ENCODE measurements at regions not wholly inside any gene's neighbourhood (a gene's known extent, or its start where the extent isn't known, plus 50 kb on each side); places are given as distances from the start of the nearest gene placed in this dataset.
"Not testable (repeated sequence)": the region's sequence is repeated elsewhere in the genome, so short reads cannot be mapped to it uniquely, and the experiment has no call there.

DNA sequence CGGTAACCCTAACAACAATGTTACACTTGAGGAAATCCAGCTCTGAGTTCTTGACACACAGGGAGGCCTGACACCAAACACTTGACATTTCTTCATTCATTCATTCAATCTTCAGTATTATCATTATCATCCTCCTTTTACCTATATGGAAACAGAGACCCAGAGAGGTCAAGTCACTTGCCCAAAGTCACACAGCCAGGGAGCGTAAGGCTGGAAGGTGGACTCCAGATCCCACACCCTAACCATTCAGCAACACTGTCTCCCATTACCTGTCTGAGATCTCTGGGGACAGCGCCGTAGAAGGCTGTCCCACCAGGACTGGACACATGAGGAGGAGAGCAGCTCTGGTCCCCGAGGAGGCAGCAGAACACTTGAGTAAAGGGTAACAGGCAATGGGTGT lies 101.4 kb downstream of the SYF2 start:
- DNase-seq: no peak

DNA sequence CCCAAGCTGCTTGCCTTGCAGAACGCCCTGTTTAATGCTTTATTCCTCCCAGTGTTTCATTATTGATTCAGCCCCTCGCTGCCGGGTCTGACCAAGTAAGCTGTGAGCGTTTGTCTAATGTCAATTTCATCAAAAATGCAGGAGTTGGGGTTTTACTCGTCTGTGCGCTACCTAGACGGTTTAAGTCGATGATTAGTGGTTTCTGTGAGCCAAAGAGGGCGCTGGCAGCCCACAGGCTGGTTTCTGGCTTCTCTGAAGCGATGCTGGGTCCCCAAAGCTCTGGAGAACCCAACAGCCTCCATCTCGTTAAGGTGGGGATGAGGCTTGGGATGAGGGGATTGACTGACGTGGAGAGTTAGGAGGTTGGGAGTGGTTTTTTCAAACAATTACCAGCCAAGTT lies 102.9 kb downstream of the SYF2 start:
- DNase-seq: no peak

DNA sequence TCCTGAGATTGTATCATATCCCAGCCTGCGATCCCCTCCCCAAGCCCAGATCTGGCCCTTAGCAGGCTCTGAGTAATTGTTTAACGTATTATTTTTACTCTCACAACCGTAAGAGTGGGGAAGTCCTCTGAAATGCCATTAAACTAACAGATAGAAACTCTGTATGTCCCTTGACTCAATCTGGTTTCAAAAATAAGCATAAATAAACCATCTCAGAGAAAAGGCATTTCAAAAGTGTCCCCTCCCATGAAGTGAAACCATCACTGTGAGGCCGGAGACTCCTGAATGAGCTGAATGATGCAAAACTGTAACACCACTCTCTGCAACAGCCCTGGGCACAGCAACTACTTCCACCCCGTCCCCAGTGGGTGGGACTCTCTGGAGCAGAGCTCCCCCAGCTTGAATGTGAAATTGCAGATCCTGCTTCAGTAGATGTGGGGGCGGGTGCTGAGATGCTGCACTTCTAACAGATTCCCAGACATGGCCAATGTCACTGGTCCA lies 104.1 kb downstream of the SYF2 start:
- no peak for DNase-seq

DNA sequence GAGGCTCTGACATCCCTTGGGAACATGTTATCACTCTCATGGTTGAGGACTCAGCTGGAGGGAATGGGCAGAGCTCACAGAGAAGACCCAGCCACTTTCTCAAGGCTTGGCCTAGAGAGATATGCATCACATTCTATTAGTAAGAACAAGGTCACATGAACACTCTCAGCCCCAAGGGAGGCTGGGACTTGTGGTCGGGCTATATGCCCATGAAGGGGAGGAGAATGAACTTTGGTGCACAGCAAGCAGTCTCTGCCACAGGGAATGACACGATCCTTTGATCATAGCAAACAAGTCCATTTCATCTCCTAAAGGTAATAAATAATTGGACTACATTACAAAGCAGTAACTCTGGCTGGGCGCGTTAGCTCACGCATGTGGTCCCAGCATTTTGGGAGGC lies 105.7 kb downstream of the SYF2 start:
- DNase-seq: no peak

DNA sequence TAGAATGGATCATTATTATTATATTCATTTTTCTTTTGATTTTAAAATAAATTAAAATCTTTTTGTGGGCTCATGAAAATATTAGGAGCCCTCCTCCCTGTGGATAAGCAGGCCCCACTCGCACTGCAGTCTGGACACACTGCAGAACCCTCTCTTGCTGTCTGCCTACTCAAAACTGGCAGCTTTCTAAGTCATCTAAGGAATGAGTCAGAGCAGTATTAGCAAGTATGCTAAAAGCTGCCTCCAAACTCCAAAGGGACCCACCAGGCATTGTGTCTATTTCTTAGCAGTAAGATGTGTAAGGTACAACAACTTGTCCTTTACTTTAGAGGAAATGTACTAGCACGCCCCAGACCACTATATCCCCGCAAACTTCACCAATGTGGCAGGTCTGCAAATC lies 108.8 kb downstream of the SYF2 start:
- no peak for DNase-seq

DNA sequence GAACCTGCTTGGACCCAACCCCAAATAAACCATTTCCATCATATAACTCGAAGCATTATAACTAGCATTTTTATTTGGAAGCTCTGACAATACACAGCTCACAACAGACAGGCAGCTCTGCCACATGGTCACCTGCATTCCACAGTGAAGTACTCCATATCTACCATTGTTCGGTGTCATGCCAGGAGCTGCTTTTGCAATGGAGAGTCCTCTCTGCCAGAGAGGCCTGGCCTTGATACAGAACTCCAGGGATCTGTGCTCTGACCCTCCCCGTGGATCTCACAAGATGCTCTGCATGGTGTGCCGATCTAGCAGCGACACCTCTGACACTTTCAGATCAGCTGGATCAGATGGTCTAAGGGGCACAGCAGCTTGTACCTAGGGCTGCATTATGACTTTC lies 109.6 kb downstream of the SYF2 start:
- no peak for DNase-seq

DNA sequence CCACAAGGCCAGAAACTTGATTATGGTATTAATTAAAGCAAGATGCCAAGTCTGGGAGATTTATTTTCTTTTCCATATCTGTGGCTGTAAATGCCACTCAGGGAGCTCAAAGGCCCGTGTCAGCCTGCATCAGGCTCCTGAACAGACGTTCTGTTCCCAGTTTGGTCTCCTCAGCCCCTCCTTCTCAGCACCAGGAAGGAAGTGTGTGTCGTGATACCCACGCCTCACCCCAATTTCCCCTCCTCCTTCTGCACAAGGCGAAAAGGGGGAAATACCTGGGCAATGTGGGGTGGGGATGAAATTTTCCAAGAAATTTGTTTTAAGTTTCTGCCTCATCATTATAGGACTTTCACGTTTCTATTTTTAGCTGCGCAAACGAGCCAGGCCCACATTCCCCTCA lies 112.0 kb downstream of the SYF2 start:
- no peak for DNase-seq

DNA sequence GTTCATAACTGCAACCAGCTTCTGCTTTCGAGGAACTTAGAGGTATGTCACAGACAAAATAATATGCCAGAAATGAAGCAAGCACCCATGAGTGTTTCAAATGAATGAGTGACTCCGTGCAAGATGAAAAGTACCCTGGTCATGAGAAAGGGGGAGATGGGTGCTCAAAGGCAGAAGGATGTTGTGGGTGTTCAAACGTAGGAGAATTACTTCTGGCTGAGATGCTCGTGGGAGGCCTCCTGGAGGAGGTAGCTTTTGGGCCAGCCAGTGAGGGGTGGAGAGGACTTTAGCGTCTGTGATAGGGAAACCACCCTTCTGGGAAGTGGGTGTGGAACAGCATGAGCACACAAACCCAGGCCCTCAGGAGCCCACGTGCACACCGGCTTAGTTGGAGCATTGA lies 113.8 kb downstream of the SYF2 start:
- DNase-seq: no peak

DNA sequence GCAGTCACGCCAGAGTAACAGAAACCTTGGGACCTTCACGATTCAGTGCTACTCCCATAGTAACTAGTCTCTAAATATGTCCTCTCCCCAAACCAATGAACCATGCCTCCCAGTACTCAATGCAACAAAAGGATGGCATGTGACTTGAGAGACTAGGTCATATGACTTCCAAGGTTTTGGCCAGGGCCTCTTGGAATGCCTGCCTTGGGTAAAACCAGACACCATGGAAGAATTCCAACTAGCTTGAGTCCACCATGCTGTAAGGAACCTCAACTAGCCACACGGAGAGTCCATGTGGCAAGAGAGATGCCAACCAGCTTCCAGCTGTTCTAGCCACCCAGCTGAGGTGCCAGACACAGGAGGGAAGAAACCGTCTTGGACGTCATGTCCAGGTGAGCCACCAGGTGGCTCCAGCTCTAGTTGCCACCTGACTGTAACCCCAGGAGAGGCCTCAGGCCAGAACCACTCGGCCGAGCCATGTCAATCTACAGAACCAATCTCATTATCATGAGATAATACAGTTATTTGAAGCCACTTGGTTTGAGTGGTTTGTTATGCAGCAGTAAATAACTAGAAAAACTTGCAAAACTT lies 115.0 kb downstream of the SYF2 start:
- DNase-seq: no peak

DNA sequence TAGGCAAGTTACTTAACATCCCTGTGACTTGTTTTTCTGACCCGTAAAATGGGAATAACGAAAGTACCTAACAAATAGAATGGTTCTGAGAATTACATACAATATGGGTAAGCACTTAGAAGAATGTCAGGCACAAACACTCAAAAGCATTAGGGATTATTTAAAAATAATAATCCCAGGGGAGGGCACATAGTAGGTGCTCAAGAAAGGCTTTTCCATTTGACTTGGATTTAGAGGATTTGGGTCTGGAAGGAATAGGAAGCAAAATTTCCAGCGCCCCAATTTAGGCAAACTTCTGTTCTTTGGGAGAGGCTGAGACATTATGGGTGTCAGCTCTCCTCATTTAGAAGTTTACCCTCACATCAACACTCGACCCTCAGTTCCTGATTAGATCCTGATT lies 115.5 kb downstream of the SYF2 start:
- DNase-seq: no peak

DNA sequence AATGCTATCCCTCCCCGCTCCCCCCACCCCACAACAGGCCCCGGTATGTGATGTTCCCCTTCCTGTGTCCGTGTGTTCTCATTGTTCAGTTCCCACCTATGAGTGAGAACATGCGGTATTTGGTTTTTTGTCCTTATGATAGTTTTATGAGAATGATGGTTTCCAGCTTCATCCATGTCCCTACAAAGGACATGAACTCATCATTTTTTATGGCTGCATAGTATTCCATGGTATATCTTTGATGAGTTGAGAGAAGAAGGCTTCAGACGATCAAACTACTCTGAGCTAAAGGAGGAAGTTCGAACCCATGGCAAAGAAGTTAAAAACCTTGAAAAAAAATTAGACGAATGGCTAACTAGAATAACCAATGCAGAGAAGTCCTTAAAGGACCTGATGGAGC lies 116.2 kb downstream of the SYF2 start:
- not testable (repeated sequence) for DNase-seq

DNA sequence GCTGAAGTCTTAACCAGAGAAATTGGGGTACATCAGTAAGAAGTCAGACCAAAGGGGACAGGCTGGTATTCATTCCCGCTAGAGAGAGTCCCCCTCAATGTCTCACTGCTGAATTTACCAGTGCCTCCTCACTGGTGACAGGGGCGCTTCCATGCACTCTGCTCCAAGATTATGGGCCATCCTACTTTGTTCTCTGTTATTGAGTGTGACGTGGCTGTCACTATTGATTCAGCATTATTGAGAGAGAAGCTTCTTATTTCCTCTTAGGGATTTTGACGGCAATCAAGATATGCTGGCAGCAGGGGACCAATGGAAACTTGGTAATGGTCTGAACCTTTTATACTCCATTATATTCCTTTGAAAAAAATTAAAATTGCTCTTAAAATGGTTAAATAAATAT lies 118.6 kb downstream of the SYF2 start:
- DNase-seq: no peak

DNA sequence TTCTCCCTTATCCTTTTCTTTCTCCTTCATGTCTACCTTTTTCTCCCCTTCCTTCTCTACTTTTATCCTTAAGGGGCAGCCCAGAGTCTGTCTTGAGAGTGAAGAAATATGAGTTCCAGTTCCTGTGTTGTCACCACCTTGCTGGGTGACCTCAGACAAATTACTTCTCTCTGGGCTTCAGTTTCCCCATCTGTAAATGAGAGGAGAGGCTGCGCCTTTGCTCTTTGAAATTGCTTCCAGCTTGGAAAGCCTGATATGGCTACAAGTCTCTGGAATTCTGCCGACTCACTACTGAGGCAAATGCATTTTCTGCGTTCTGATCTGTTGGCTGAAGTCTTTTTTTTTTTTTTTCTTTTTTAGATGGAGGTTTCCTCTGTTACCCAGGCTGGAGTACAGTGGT lies 119.2 kb downstream of the SYF2 start:
- no peak for DNase-seq

DNA sequence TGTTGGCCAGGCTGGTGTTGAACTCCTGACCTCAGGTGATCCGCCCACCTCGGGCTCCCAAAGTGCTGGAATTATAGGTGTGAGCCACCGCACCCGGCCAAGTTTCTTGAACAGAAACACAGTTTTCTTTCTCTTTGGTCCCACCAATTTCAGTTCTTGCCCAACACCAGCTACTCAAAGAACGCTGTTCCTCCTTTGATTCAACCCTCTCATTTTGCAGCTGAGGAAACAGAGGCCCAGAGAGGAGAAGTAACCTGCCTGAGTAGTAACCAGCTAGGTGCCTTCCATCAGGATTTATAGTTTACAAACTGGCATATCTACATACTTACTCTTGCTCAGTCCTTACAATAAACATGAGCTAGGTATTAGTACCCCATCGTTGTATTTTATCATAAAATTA lies 119.9 kb downstream of the SYF2 start:
- DNase-seq: no peak

DNA sequence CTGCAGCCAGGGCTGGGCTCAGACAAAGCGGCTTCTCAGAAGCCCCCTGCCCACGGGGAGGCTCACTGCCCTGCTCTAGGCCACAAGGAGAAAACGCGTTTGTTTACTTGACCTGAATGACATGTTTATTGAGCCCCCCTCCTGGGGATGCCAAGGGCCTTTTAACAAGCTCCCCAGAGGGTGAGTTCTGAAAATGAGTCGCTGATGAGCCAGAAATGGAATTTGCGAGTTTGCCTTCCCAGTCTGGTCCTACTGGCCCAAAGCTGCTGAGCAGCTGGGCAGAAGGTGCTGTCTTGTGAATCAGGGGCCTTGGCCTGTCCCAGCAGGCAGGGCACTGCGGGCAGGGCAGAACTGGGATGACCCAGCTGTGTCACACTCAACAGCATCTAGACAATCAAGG lies 120.6 kb downstream of the SYF2 start:
- DNase-seq: no peak

DNA sequence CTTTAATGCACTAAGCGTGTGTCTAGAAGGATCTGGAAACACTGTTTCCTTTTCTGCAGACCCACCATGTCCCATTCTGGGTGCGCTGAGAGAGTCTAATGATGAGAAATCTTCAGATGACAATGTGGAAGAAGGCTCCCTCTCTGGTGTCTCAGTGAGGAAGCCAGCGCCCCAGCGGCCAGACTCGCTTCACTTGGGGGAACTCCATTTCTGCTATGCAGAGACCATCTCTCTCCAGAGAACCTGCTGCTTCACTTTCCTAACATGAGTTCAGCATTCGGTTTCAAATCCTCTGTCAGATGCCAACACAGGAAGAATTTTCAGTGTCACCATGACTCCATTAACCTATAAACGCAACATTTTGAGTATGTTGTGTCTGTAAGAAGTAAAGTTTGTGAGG lies 121.8 kb downstream of the SYF2 start:
- DNase-seq: no peak

DNA sequence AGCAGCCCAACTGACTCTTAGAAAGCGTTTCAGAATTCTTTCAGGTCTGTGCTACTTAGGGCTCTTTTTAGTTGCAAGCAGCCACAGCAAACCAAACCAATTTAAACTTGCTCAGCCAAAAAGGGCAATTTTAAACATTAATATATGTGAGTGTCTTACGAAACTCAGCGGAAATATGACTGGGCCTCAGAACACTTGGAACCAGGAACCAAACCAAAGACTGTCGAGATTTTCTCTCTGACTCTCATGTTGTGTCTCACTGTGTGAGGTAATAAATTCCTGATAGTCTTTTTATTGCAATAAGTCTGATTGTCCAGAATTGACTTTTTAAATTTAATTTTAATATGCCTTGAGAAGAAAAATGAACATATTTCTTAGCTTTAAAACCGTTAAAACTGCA lies 122.3 kb downstream of the SYF2 start:
- no peak for DNase-seq

DNA sequence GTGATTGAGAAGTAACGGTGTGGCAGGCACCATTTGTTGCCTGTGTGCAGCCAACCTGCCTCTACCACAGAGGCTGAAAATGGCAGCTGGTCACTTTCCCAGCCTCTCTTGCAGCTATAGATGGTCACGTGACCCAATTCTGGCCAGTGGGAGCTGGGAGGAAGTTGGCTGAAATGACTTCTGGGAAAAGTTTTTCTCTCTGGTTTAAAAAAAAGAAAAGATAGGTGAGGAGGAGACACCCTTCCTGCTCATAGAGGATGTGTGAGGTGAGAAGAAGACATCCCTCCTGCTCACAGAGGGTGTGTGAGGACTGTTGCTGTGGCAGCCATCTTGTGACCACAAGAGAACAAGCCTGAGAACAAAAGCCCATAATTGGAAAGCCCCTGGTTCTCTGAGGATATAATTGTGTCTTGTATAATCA lies 122.8 kb downstream of the SYF2 start:
- DNase-seq: no peak

DNA sequence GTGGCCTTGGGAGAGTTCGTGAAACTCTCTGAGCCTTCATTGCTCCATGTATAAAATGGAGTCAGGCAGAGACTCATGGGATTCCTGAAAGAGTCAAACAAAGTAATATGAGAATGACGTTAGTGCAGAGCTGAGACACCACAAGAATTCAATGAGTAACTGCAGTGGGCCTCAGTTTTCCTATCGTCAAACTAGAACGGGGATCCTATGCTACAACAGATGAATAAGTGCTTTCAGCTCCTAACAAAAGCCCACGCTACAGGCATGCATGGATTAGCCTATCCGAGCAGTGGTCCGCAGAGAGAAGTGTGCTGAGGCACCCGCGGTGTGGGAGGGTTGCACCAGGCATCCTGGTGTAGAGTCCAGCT lies 124.7 kb downstream of the SYF2 start:
- DNase-seq: no peak

DNA sequence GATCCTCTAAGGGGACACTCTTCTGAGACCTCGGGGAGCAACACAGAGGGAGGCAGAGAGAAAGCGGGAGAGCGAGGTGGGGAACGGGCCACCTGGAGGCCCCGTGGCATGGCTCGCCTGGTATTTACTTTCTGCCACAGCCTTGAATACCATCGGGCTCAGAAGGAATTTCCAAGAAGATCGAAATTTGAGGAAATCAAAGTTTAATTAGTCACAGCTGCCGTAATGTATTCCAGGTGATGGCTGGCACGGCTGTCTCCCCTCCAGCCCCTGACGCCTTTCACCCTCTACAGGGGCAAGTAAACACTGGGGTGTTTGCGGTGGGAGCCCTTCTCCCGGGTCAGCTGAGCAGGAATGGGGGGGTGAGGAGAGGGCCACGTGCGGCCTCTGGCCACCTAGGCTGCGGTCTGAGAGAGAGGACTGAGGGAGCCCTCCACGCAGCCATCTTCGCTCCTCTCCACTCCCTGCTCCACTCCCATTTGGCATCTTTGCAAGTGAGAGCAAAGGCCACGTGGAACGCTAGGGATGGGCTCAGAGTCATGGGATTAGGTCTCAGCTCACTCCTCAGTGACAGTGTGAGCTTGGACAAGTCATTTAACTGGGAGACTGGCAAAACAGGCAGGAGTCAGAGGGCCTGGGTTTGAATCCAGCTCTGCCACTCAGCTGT lies 125.2 kb downstream of the SYF2 start:
- no peak for DNase-seq

DNA sequence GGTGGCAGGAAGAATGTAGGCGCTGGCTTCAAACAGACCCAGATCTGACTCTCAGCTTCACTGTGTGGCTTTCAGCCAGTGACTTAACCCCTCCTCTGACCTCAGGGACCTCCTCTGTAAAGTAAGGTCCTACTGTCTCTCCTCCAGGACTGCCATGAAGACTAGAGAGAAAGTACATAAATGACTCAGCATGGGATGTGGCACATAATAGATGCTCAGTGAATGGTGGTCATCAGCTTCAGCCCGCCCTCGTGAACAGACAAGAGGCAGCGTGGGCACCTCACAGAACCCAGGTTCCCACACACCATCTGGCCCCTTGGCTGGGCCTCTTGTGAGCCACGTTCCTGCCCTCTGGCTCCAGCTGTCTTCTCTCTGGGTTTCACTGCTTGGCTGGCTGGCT lies 126.0 kb downstream of the SYF2 start:
- DNase-seq: no peak

DNA sequence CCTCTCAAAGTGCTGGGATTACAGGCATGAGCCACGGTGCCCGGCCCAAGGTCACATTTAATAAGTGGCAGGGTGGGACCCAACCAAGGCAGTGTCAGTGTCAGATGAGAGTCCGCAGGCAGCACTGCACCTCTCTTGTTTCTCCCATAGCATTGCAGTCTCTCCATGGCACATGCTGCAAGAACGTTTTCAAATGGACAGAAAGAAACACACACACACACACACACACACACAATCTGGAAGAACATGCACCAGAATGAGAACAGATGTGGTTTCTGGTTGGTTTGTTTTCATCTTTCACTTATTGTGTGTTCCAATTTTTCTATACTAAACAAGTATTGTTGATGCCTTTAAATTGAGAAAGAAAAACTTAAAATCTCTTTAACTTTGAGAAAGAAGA lies 126.5 kb downstream of the SYF2 start:
- no peak for DNase-seq

DNA sequence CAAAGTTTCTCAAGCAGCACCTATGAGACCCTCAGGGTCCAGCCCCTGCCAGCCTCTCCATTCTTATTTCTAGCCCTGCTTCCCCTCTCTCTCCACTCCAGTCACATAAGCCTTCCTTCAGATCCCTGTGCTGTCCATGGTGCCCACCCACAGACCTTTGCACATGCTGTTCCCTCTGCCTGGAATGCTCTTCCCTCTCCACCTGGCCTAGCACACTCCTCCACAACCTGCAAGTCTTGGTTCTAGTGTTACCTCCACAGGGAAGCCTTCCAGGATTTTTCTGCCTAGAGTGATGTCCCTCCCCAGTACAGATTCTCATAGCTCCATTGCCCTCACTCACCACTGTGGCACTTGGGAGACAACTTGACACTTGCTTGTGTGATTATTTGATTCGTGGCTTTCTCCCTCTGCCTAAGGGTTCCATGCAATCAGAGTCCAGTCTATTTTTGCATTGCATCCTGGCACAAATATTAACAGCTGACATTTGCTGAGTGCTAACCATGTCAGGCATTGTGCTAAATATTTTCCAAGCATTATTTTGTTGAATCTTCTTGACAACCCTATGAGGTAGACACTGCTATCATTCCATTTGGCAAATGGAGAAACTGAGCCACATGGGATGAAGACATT lies 127.3 kb downstream of the SYF2 start:
- no peak for DNase-seq

DNA sequence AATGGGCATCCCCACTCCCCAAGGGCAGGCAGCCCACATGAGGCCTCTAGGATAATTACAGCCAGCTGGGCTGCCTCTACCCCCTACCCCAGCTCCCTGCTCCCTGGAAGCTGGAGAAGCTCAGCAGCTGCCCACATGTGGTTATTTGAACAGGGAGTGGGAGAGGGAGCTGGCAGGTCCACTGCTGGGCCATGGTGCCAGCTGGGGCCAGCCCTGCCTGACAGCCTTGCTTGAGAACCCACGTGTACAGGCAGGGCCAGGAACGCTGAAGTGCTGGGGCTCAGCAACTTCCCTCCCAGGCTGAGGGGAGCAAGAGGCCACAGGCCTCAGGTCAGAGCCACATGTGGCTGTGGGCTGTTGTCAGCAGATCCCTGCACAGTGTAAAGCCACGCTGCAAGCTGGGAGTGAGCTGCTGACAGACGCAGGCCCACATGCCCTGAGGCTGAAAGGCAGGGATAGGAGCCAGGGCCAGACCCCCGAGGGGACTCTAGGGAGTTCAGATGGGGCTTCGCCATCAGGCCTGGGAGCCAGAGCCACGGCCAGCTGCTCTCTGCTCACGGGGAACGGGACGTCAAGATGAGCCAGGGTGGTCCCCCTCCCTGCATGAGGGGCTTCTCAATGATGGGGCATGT lies 129.0 kb downstream of the SYF2 start:
- DNase-seq: no peak

Data from NCI-H2081 treated with DMSO at 0.1 percent for 48 hours (cell line).